GM12892 (cell line): ENCODE measurements at regions not wholly inside any gene's neighbourhood (a gene's known extent, or its start where the extent isn't known, plus 50 kb on each side); places are given as distances from the start of the nearest gene placed in this dataset.

Source experiments
- POLR2A ChIP-seq: IDR thresholded peaks from 2 replicates; pipeline ENCODE4 v1.6.1; 2011; ENCODE audit warnings: low read depth, low read length, control low read depth
- POLR2AphosphoS5 ChIP-seq: IDR thresholded peaks from 2 replicates; pipeline ENCODE4 v1.6.1; 2011; ENCODE audit warnings: low read depth, low read length, control low read depth
- TAF1 ChIP-seq: IDR thresholded peaks from 2 replicates; pipeline ENCODE4 v1.6.1; 2011; ENCODE audit warnings: low read depth, mild to moderate bottlenecking, control low read depth, low read length, borderline replicate concordance

GRCh38 chr5:165232509-165233028 lies 1727.2 kb downstream of the MAT2B start:
- no peak for TF ChIP-seq POLR2A
- no peak for TF ChIP-seq POLR2AphosphoS5
- no peak for TF ChIP-seq TAF1
